IPS DF 6.9 (cell line): ENCODE measurements at regions not wholly inside any gene's neighbourhood (a gene's known extent, or its start where the extent isn't known, plus 50 kb on each side); places are given as distances from the start of the nearest gene placed in this dataset.

Experiments used
- DNase-seq: peaks from one replicate; pipeline ENCODE4 v3.0.0-alpha.2; 2013; ENCODE audit warnings: low read depth, low spot score
- H3K27ac ChIP-seq: one replicate; pipeline ENCODE4 v1.5.1; 2013; ENCODE audit warnings: low read length, control low read depth
- H3K27me3 ChIP-seq: 2 replicates; pipeline ENCODE4 v1.6.1; 2013; ENCODE audit warnings: mild to moderate bottlenecking, low read length; ENCODE audit not compliant: control insufficient read depth, insufficient read depth
- H3K36me3 ChIP-seq: 2 replicates; pipeline ENCODE4 v1.6.1; 2013; ENCODE audit warnings: low read length; ENCODE audit not compliant: control insufficient read depth, insufficient read depth
- H3K4me1 ChIP-seq: 2 replicates; pipeline ENCODE4 v1.6.1; 2013; ENCODE audit warnings: low read length; ENCODE audit not compliant: control insufficient read depth, insufficient read depth
- H3K4me3 ChIP-seq: 2 replicates; pipeline ENCODE4 v1.5.1; 2013; ENCODE audit warnings: mild to moderate bottlenecking, low read length
- H3K9me3 ChIP-seq: 2 replicates; pipeline ENCODE4 v1.6.1; 2013; ENCODE audit warnings: low read length, inconsistent platforms; ENCODE audit not compliant: control insufficient read depth, insufficient read depth
- WGBS: extraction: QIAGEN DNeasy Blood & Tissue Kit; methylation state at CpG from one replicate; pipeline ENCODE4 v1.1.7; 2013; ENCODE audit warnings: mixed read lengths, missing lambda C conversion rate; ENCODE audit not compliant: insufficient read length, insufficient coverage; 5-methylcytosine and 5-hydroxymethylcytosine counted together

- Histone ChIP-seq H3K36me3 (no peaks in the 10 kb centered on the region), H3K27me3 (no peaks in the 10 kb centered on the region)
These were observed 138.3 kb downstream of the GNAT3 start for GRCh38 chr7:80373429-80374032.

GRCh38 chr7:80372415-80372814 lies 139.4 kb downstream of the GNAT3 start:
- Histone ChIP-seq H3K27me3 (no peaks in the 10 kb centered on the region), H3K4me3 (no peak overlapping the region), H3K27ac (no peak overlapping the region), H3K4me1 (peaks cover 2% of the 10 kb centered on the region; the same call in 1 of the 2 replicates), H3K36me3 (no peaks in the 10 kb centered on the region), H3K9me3 (no peaks in the 10 kb centered on the region)
- WGBS: no CpG with 5 or more reads among the region's 2 CpGs
- no peak for DNase-seq

More at GRCh38 chr7:80373429-80374032, 138.3 kb downstream of the GNAT3 start:
- Histone ChIP-seq H3K9me3 (no peaks in the 10 kb centered on the region), H3K27ac (no peak overlapping the region), H3K4me1 (peaks cover 2% of the 10 kb centered on the region; the same call in 1 of the 2 replicates), H3K4me3 (no peak overlapping the region)
- DNase-seq: no peak
- no CpG with 5 or more reads among the region's 4 CpGs for WGBS

- H3K36me3 ChIP-seq: no peaks in the 10 kb centered on the region
- no peak overlapping the region for H3K4me3 ChIP-seq
- H3K27me3 ChIP-seq: no peaks in the 10 kb centered on the region
- H3K27ac ChIP-seq: no peak overlapping the region
- no CpG with 5 or more reads among the region's 1 CpG for WGBS
- H3K4me1 ChIP-seq: peaks cover 2% of the 10 kb centered on the region; the same call in 1 of the 2 replicates
- DNase-seq: no peak
- no peaks in the 10 kb centered on the region for H3K9me3 ChIP-seq
These were observed 141.3 kb downstream of the GNAT3 start for GRCh38 chr7:80370587-80370986.

DNA sequence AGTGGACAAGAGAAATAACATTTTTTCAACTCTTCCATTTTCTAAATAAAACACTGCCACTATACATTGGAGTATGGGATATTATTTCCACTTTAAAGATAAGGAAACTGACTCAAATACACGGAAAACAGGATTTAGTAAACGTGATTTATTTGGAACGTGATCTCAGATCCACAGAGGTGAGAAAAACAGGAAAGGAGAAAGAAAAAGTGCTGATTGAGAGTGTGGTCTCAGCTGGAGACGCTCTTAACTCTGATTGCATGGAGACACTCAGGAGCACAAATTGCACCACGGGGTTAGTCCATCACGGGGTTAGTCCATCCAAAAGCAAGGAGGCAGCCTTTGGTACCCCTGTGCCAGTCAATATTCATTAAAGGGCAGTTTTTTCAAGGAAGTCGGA lies 142.5 kb downstream of the GNAT3 start:
- no peak overlapping the region for H3K4me3 ChIP-seq
- H3K27me3 ChIP-seq: no peaks in the 10 kb centered on the region
- no peaks in the 10 kb centered on the region for H3K9me3 ChIP-seq
- H3K4me1 ChIP-seq: peaks cover 2% of the 10 kb centered on the region; the same call in 1 of the 2 replicates
- no peaks in the 10 kb centered on the region for H3K36me3 ChIP-seq
- WGBS: no CpG with 5 or more reads among the region's 7 CpGs
- no peak overlapping the region for H3K27ac ChIP-seq
- DNase-seq: no peak

GRCh38 chr7:80362677-80363076 lies 149.2 kb downstream of the GNAT3 start:
- DNase-seq: no peak
- Histone ChIP-seq H3K36me3 (no peaks in the 10 kb centered on the region), H3K4me1 (no peaks in the 10 kb centered on the region), H3K27me3 (no peaks in the 10 kb centered on the region), H3K9me3 (no peaks in the 10 kb centered on the region), H3K27ac (no peak overlapping the region), H3K4me3 (no peak overlapping the region)
- WGBS: 100% methylated on average over 1 of the region's 2 CpGs

DNA sequence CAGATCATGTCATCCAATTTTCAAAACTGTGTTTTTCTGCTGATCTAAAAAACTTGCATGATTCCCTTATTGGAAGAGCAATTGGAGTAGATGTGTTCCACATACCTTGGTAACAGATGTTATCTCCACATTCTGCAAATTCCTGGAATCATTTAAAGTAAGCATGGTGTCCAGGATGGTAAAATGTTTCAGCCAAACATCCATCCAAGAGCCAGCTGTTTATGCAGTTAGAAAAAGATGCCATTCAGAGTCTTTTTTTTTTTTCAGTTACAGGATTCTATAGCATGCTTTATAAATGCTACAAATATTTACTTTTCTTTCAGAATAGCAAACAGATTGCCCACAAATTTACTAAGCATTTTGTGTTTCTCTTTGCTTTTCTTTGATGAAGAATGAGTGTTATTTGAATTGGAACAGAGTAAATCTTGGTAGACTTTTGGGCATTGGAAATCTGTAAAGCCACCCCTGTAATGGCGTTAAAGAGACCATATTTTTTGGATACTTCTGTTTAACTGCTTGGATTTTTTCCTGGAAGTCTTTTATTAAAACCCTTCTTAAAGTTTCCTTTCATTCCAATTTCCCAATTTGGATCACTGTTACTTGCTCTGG lies 149.8 kb downstream of the GNAT3 start:
- no CpG with 5 or more reads among the region's 1 CpG for WGBS
- DNase-seq: no peak
- no peak overlapping the region for H3K27ac ChIP-seq

DNA sequence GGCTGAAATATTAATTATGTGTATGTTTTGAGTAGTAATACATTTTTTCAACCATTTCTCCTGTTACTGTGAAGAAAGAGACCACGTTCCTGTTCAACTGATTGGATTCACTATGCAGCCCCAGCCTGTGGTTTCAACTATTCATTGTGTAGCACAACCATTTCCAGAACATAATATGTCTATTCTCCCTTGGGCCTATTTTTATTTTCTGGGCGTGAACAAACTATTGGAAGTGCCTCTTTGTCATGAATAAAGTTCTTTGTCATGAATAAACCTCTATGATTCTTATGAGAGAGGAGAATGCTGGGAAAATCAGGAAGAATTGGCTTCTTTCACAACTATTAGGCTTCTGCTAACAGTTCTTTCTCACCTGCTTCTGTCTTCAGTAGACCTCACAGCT lies 152.4 kb downstream of the GNAT3 start:
- Histone ChIP-seq H3K36me3 (no peaks in the 10 kb centered on the region), H3K4me1 (no peaks in the 10 kb centered on the region), H3K27me3 (no peaks in the 10 kb centered on the region), H3K9me3 (no peaks in the 10 kb centered on the region), H3K27ac (no peak overlapping the region), H3K4me3 (no peak overlapping the region)
- DNase-seq: no peak
- no CpG with 5 or more reads among the region's 2 CpGs for WGBS

More for the DNA sequence above, 149.8 kb downstream of the GNAT3 start:
- Histone ChIP-seq H3K9me3 (no peaks in the 10 kb centered on the region), H3K27me3 (no peaks in the 10 kb centered on the region), H3K4me1 (no peaks in the 10 kb centered on the region), H3K4me3 (no peak overlapping the region), H3K36me3 (no peaks in the 10 kb centered on the region)

GRCh38 chr7:80359029-80359428 lies 152.8 kb downstream of the GNAT3 start:
- Histone ChIP-seq H3K27ac (no peak overlapping the region), H3K4me3 (no peak overlapping the region), H3K27me3 (no peaks in the 10 kb centered on the region), H3K36me3 (no peaks in the 10 kb centered on the region), H3K4me1 (no peaks in the 10 kb centered on the region), H3K9me3 (no peaks in the 10 kb centered on the region)
- no peak for DNase-seq
- WGBS: no CpG with 5 or more reads among the region's 3 CpGs

DNA sequence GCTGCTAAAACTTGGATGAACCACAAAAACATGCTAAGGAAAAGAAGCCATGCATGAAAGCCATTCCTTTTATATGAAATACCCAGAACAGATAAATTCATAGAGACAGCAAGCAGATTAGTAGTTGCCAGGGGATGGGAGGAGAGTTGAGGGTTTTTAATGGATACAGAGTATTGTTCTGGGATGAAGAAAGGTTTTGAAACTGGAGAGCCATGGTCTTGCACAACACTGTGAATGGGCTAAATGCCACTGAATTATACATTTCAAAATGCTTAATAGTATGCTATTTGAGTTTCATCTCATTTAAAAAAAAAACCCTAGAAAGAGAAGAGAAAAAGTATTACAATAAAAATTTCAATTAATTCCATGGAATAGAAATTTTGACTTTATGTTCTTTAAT lies 154.3 kb downstream of the GNAT3 start:
- Histone ChIP-seq H3K9me3 (no peaks in the 10 kb centered on the region), H3K36me3 (no peaks in the 10 kb centered on the region), H3K27me3 (no peaks in the 10 kb centered on the region), H3K4me3 (no peak overlapping the region), H3K4me1 (no peaks in the 10 kb centered on the region), H3K27ac (no peak overlapping the region)
- no peak for DNase-seq

DNA sequence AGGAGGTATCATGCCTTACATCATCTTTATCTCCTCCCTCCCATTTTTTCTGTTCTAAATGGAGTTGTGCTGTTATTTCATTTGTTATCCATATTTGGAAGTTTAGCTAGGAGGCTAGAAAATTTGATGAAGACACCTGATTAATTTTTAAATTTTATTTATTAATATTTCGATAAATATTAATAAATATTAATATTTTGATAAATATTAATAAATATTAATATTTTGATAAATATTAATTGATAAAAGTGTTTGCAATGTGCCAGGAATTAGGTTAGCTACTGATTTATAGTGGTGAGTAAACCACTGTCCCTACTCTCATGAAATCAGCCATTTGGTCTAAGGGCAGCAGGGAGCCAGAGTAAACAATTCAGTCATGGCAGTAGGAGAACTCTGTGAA lies 161.4 kb downstream of the GNAT3 start:
- DNase-seq: no peak
- 56% methylated on average over 1 of the region's 1 CpG for WGBS
- no peaks in the 10 kb centered on the region for H3K4me1 ChIP-seq
- no peak overlapping the region for H3K4me3 ChIP-seq
- H3K27ac ChIP-seq: no peak overlapping the region
- no peaks in the 10 kb centered on the region for H3K36me3 ChIP-seq
- no peaks in the 10 kb centered on the region for H3K9me3 ChIP-seq
- H3K27me3 ChIP-seq: no peaks in the 10 kb centered on the region

DNA sequence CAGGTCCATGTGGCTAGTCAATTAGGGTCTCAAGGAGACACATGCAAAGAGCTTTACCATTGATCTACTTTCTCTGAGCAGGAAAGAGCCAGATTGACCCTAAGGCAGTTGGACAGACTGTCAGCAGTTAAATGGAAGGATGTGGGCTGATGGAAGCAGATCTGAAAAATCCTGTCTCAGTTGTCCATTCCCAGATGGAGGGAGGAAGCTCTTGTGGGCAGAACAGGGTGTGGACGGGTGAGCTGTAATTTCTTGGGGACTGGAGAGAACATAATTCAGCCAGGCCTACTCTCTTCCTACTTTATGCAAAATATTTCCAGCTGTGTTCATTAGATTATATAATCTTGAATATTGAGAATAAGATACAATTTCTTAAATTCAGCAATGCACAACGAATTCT lies 163.6 kb downstream of the GNAT3 start:
- H3K9me3 ChIP-seq: no peaks in the 10 kb centered on the region
- H3K36me3 ChIP-seq: no peaks in the 10 kb centered on the region
- H3K27ac ChIP-seq: no peak overlapping the region
- no peaks in the 10 kb centered on the region for H3K4me1 ChIP-seq
- WGBS: no CpG with 5 or more reads among the region's 2 CpGs
- no peak overlapping the region for H3K4me3 ChIP-seq
- H3K27me3 ChIP-seq: no peaks in the 10 kb centered on the region
- DNase-seq: no peak
